Right hindlimb (tissue), 1 donor: ENCODE measurements at regions not wholly inside any gene's neighbourhood (a gene's known extent, or its start where the extent isn't known, plus 50 kb on each side); places are given as distances from the start of the nearest gene placed in this dataset.

Experiments
- DNase-seq: peaks from one replicate; pipeline ENCODE4 v3.0.0-alpha.2; 2018

- no peak for DNase-seq
Observed at GRCh38 chr14:76948213-76948947, 80.1 kb downstream of the IRF2BPL start.

GRCh38 chr14:76947838-76948184 is 80.7 kb downstream of the IRF2BPL start:
- no peak for DNase-seq

GRCh38 chr14:76947078-76947837 is 81.2 kb downstream of the IRF2BPL start:
- DNase-seq: peak; percentile 91

- no peak for DNase-seq
Observed at GRCh38 chr14:76946753-76947077, 81.8 kb downstream of the IRF2BPL start.

- no peak for DNase-seq
Observed at GRCh38 chr14:76943072-76943471, 85.4 kb downstream of the IRF2BPL start.

- no peak for DNase-seq
Observed at GRCh38 chr14:76941946-76942805, 86.3 kb downstream of the IRF2BPL start.

- peak; percentile 64 for DNase-seq
Observed at GRCh38 chr14:76941544-76941943, 87.0 kb downstream of the IRF2BPL start.

- DNase-seq: no peak
Observed at GRCh38 chr14:76940021-76940760, 88.3 kb downstream of the IRF2BPL start.

GRCh38 chr14:76939015-76939742 is 89.3 kb downstream of the IRF2BPL start:
- no peak for DNase-seq

GRCh38 chr14:76938092-76938500 is 90.4 kb downstream of the IRF2BPL start:
- no peak for DNase-seq

GRCh38 chr14:76937181-76938091 is 91.1 kb downstream of the IRF2BPL start:
- DNase-seq: peak; percentile 91

- no peak for DNase-seq
Observed at GRCh38 chr14:76936483-76936882, 92.0 kb downstream of the IRF2BPL start.

- no peak for DNase-seq
Observed at GRCh38 chr14:76933515-76933914, 95.0 kb downstream of the IRF2BPL start.

GRCh38 chr14:76931631-76932402 is 96.7 kb downstream of the IRF2BPL start:
- DNase-seq: no peak

- DNase-seq: no peak
Observed at GRCh38 chr14:76930549-76930948, 98.0 kb downstream of the IRF2BPL start.

- DNase-seq: no peak
Observed at GRCh38 chr14:76929927-76930326, 98.6 kb downstream of the IRF2BPL start.

GRCh38 chr14:76927971-76928700 is 100.4 kb downstream of the IRF2BPL start:
- DNase-seq: no peak

GRCh38 chr14:76926521-76927251 is 100.5 kb downstream of the LRRC74A start:
- DNase-seq: peak; percentile 85

GRCh38 chr14:76925097-76925441 is 98.9 kb downstream of the LRRC74A start:
- DNase-seq: no peak
